ENCODE measurements at regions not wholly inside any gene's neighbourhood (a gene's known extent, or its start where the extent isn't known, plus 50 kb on each side); places are given as distances from the start of the nearest gene placed in this dataset.
"Not testable (repeated sequence)": the region's sequence is repeated elsewhere in the genome, so short reads cannot be mapped to it uniquely, and the experiment has no call there.

DNA sequence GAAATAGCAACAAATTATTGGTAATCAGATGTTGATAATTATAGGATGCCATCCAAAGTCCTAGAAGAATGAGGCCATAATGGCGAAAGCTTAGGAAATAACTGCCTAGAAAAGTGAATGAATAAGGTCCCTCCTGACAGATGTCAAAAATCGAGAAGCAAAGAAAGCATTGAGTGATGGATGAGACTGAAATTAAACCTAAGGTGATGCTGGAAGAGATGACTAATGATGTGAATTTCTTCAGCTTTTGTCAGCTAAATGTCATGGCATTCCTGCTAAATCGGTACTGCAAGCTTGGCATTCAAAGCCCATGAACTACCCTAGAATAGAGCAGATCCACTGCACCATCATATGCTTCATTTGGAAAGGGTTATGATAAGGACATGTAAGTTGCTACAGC, 74.8 kb upstream of the RGPD4 start:
- no peak for DNase-seq (ENCODE audit: low spot score)
- intact Hi-C loops (cut with DNase I): no loop called here

DNA sequence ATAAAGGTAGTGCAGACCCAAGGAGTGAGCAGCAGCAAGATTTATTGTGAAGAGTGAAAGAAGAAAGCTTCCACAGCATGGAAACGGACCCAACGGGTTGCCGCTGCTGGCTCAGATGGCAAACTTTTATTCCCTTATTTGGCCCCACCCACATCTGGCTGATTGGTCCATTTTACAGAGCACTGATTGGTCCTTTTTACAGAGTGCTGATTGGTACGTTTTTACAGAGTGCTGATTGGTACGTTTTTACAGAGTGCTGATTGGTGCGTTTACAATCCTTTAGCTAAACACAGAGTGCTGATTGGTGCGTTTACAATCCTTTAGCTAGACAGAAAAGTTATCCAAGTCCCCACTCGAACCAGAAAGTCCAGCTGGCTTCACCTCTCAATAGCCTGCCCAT, 72.9 kb upstream of the RGPD4 start:
- intact Hi-C loops (cut with DNase I); DNase-seq (ENCODE audit: low spot score): not testable (repeated sequence)

DNA sequence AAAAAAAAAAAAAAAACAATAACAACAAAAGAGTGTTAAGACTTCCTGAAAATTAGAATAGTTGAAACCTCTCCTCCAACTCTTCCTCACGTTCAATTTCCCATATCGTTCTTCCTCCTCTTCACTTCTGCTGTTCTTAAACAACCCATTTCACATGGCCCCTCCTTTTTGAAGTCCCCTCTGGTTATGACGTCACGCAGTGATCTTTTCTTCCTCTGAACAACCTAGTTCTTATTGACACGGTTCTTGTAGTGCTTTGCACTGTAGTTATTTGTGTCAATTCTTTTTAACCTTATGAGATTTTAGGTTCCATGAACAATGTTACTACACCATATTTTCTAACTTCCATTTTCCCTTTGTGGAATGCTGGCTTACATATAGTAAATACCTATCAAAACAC, 69.5 kb upstream of the RGPD4 start:
- no peak for DNase-seq (ENCODE audit: low spot score)
- intact Hi-C loops (cut with DNase I): no loop called here

DNA sequence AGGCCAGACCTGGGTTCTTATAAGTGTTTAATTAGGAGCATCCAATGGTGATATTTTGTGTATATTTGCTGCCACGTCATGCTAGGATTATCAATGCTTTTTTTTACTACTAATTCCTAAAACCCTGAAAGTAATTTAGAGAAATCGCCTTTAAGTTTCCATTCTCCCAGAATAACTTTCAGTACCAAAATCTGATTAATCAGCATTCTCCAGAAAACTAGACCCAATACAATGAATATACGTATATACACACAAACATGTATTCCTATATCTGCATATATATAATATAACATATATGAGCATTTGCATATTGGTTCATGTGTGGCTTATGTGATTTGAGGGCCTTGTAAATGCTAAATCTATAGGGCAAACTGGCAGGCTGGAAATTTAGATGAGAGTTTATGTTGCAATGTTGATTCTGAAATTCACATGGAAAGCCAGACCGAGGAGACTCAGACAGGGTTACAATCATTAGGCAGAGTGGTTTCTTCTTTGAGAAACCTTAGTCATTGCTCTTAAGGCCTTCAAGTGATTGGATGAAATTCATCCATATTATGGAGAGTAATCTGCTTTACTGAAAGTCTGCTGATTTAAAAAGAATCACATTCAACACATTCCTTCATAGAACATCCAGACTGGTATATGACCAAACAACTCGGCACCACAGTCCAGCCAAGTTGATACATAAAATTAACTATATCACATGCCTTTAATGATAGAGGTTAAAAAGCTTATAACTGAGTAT, 65.9 kb upstream of the RGPD4 start:
- intact Hi-C loops (cut with DNase I): no loop called here

DNA sequence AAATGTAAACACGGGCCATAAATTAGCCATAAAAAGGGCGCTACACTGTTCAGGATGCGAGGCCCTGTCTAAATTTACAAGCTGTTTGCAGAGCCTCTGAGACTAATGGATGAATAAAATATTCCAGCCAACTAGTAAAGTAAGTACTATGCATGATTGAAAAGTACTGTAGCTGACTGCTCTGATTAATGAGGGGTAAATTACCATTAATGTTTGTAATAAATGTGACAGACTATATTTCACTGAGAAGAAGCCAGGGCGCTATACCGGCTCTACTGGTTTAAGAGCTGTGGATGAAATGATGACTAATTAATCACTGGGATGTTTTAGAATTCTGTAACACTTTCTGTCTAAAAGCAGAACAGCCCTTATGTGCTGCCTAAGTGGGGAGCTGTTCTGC, 54.3 kb upstream of the RGPD4 start:
- no peak for DNase-seq (ENCODE audit: low spot score)
- intact Hi-C loops (cut with DNase I): no loop called here

More for the DNA sequence above, 65.9 kb upstream of the RGPD4 start:
- no peak for DNase-seq (ENCODE audit: low spot score)

DNA sequence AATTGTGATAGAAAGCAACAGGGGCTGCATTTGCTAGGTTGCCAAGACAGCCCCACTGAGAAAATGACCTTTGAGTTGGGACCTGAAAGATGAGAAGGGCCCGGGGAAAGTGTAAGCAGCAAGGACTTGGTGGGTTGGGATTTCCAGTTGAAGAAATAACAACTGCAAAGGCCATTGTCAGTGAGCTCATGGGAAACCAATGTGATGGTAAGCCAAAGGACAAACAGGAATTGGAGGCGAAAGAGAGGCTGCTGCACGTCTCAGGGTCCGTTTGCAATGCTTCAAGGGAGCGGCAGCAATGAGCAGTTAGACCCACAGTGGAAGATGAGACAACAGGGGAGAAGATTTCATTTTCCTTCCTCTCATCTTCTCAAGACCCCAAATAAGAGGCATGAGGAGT, 51.5 kb upstream of the RGPD4 start:
- no peak for DNase-seq (ENCODE audit: low spot score)
- intact Hi-C loops (cut with DNase I): no loop called here

DNA sequence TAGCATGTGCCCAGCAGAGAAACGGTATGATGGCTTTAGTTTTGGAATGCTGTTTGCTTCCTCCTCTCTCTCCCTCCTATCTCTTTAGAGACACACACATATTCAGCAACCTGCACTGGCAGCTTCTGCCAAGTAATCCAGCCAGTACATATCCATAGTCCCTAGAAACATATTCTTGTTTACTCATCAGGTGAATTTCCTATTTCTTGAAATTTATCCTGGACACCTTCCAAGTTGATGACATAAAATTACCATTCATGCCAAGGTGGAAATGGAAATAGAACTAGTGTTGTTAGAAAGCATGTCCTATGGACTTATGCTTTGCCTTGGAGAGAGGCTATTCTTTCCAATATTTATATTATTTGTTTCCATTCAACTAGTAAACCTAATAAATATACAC, 50.9 kb upstream of the RGPD4 start:
- intact Hi-C loops (cut with DNase I): no loop called here
- DNase-seq (ENCODE audit: low spot score): no peak

DNA sequence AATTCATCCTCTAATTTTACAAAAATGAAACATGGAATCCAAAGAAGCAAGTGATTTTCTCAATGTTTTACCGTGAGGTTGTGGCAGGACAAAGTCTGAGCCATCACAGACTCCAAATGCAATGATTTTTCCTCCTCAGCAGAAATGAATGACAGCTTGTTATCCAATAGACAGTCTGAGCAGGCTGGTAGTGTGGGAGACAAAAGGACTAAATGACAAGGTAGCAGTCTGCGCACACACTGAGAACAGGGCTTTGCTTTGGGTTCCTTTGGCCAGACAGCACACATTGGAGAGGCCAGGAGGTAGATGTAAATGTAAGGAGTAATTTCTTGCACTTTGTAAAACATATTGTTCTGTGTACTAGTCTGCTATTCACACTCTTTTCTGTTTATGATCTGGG, 50.3 kb upstream of the RGPD4 start:
- intact Hi-C loops (cut with DNase I): no loop called here
- no peak for DNase-seq (ENCODE audit: low spot score)

Data from cardiac septum (tissue), 1 donor.